G401 (cell line): ENCODE measurements at regions not wholly inside any gene's neighbourhood (a gene's known extent, or its start where the extent isn't known, plus 50 kb on each side); places are given as distances from the start of the nearest gene placed in this dataset.

Experiments used
- DNase-seq: peaks from one replicate; pipeline ENCODE4 v3.0.0-alpha.2; 2015; ENCODE audit warnings: low spot score
- in situ Hi-C: cut with HindIII; loops from 2 replicates; pipeline ENCODE4 v1.10.0; 2016; ENCODE audit warnings: low sequenced_read_pairs, mixed read lengths

DNA sequence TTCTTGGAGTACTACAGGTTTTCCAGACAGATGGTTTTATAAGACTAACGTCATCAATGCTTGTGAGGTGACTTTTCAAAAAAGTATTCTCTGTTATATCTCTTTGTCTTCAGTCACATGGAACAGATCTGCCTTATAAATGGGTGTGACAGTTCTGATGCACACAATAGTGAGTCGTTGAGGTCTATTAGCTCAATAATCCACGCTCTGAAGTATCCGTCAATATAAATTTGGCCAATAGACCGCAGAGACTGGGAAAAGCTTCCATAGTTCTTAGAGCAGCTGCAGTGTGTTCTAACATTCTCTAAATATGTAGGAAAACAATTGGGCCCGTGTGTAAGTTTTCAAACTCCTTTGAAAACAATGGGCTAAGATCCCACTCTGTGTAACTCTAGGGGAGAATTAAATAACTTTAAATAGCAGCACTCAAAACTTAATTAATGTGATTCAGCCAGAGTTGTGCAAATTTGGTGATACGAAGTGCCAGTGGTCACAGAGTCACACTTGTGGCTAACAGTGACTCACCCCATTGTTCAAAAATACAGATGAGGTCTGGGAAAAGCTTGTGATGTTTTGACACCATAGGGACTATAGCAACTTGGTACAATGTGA lies 316.0 kb downstream of the LMO4 start:
- DNase-seq = no peak
- in situ Hi-C loops = no loop called here

DNA sequence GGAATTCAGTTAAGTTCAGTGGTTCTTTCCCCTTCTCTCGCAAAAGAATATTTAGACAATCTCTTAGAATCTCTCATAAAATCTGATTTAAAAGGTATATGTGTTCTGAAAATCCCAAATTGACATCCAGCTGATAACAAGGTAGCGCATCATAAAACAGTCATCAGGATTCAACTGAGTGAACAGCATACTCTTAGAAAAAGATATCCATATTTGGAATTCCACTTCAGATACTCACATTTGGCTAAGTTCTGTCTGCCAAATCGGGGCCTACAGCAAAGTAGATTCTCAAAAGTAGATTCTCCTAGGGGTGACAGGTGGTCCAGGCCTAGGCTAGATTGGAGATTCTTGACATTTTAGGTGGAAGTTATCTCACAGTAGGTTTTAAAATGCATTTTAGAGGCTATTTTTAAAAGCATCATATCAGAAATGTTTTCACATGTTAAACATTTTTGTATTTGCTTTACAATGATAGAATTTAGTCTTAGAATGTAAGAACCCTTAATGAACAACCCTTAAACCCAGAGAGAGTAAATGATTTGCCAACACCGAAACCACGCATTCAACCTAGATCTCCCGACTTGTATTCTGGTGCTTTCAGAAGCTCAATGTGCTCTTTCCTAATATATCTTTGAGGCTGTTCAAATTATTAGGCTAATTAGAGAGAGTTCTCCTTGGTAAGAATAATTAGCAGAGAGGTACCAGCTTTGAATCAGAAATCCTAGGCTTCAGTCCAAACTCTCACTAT lies 318.9 kb downstream of the LMO4 start:
- in situ Hi-C loops = no loop called here
- DNase-seq = no peak

DNA sequence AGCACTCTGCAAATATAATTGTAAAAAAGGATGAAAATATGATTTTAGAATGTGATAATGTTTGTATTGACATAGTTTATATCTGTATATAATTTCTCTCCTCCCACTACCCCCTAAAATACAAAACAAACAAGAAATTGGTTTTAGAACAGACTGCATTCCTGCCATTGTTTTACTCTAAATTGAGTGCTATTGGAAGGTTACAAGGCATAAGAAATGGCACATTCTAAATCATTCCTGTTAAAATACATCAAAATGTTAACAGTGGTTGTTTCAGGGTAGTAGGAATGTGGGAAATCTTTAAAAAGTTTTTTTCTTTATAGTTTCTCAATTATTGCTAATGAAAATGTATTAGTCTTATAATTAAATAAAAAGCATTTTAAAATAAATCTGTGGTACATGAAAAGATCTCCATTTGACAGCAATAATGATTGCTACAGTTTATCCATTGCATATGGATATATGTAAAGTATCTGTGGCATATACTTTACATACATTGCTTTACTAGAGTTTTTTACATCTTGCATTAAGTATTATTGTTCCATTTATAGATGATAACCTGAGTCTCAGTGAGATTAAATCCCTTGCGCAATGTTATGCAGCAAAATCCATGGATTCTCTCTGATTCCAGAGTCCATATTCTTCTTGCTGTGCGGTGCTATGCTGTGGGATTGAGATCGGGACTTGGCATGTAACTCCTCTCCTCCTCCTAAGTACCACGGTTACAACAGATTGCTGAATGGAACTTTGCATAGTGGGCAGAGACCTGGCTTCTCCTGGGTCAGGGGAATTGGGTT lies 319.8 kb downstream of the LMO4 start:
- in situ Hi-C loops = no loop called here

DNA sequence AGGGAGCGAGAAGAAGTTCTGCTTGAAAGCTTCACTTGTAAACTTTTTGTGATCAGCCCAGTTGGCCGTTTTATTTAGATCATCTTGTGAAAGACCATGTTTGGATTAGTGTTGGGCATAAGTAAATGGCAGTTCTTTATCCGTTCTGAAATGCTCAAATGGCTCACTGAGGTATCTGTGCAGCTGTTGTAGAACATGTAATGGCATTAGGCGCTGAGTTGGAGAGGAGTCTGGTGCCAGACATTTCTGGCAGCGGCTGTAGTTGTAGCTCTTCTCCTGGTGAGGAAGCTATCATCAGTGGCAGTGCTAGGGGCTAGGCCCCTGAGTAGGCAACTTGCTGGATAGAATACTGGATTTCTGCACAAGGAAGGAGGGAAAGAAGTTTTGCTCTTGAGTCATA lies 321.6 kb downstream of the LMO4 start:
- in situ Hi-C loops = no loop called here
- no peak for DNase-seq

More for the DNA sequence above, 319.8 kb downstream of the LMO4 start:
- DNase-seq = no peak

DNA sequence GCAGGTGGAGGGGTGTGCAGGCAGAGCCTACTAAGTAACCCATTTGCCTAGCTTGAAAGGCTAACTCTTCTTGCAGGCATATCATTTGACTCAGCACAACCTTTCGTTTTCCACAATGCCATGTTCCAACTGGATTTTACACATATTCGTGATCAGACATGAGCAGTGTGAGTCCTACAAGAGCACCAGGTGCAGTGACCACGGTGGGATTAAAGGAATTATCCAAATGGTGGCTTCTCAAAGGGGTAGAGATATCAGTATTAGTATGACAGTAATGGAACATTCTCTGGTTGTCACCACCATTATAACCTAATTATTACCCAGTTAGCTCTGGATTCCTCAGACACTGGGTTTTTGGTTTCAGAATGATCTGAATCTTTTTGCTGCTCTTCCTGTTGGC lies 323.5 kb downstream of the LMO4 start:
- in situ Hi-C loops = no loop called here
- DNase-seq = no peak

DNA sequence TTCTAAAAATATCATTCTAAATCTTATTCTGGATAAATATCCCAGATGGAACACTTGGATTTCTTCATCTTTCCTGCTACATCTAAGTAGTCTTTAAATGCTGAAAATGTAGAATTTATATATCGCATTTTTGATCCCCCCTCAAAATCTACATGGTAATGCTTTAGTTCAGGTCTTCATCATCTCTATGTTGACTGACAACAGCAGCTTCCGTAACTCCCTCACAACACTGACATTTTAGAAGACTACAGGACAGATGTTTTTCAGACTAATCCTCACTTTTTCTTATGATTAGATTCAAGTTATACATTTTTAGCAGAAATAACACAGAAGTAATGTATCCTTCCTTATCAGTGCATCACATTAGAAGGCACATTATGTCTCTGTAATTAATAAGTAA lies 336.5 kb downstream of the LMO4 start:
- in situ Hi-C loops = no loop called here
- no peak for DNase-seq

DNA sequence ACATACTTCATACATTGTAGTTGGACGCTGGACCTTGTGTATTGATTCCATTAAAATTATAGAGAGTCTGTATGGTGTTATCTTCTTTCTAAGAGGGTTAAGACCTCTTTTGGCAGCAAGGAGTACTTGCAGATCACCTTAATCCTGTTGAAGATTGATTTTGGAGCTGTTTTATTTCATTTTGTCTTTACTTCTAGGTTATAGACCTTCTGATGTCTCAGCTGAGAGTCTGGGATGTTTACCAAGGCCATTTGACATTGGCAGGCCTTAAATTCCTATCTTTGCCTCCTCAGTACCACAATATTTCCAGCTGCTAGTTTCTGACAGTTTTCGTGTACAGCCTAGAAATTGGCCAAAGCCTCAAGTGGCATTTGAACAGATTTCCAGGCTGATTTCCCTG lies 338.0 kb downstream of the LMO4 start:
- in situ Hi-C loops = no loop called here
- DNase-seq = no peak

DNA sequence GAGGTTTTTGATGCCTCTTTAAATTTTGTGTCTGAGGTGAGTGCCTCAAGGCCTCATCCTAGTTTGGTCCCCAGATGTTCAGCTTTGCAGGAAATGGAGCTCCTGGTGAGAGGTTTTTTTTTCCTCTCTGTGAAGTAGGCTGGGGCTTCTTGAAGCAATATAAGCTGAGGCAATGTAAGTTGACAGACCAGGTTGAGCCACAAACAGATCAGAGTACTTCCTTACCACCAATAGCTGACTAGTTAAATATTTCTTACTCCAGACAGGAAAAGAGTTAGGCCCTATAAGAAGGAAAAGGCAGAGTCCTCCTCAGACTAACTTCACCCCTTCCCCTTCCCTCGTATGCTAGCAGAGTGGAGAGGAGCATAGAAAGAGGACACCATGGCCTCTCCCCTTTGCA lies 341.0 kb downstream of the LMO4 start:
- in situ Hi-C loops = no loop called here
- DNase-seq = no peak

DNA sequence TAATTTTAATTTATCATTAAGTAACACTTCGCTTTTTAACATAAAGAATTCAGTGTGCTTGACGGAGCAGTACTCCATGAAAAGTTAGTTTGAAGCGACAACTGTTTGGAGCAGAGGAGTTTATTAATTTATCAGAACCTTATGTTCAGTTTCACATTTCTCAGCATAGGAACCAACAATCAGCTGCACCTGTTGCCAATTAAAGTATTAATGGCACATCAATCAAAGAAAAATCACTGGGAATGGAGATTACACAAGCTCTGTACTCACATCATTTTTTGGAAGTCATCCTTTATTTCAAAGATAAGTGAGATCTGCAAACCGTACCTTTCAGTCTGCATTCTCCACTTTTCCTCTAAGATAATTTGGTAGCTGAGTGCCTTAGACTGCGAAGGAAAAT lies 344.6 kb downstream of the LMO4 start:
- in situ Hi-C loops = no loop called here

DNA sequence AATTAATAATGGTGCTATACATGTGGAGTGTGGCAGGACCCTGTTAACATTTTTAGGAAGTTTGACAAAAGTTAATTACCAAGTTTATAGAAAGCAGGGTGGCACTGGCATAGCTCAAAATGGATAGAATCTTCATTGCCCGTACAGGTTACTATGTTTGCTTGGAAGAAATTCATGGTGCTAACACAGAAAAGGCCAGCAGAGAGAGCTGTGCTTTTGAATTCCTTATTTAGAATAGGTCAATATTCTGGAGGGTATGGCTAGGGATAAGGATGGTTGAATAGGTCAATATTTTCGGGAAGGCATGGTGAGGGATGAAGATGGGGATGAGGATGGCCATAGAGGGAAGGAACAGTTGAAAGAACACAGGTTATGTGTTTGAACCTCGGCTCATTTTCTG lies 345.1 kb downstream of the LMO4 start:
- DNase-seq = no peak
- in situ Hi-C loops = no loop called here

More for the DNA sequence above, 344.6 kb downstream of the LMO4 start:
- no peak for DNase-seq

DNA sequence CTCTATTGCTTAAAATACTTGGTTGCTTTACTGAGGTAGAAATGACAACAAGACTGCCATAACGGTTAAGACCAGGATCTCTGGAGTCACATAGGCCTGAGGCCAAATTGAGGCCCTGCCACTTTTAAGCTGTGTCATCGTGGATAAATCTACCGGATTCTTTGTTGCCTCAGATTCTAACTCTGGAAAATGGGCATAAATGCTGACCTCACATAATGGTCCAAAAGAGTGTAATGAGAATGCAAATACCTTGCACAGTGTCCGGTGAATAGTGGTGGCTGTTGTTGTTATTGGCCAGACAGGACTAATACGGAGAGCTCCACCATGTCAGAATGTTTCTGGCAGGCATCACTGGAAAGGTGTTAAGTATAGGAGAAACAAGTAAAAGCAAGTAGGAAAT lies 346.1 kb downstream of the LMO4 start:
- DNase-seq = no peak

DNA sequence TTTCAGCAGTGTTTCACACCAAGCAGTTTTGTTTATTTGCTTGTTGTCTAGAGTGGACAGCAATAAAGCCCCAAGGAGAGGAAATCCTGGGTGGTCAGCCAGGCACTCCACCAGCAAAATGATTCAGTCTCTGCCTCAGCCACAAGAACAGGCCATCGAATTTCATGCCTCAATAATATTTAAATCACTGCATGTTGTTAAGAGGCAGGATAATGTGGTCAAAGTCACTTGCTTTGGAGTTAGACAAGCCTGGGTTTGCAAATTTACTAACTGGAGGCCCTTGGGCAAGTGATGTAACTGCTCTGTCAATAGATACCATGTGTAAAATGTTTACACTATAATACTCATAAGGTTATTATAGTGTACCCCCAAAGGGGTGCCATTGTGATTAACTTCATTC lies 349.6 kb downstream of the LMO4 start:
- in situ Hi-C loops = no loop called here

More for the DNA sequence above, 346.1 kb downstream of the LMO4 start:
- in situ Hi-C loops = no loop called here

DNA sequence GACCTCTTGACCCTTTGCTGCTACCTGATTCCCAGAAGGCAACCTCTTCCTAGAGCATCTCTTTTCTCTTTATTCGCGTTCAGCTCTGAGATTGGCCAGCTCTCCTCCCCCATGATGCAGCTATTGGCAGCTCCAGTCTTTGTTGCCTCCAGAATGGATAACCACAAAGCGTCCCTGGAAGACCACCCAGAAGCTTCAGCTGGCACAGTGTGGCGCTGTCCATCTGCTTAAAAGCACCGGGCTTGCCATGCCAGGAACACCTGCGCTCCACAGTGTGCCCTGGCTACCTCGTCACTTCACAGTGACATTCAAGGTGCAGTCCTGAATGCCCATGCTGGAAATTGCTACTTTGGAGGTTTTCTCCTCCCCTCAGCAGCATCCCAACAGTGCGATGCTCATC lies 353.9 kb downstream of the LMO4 start:
- in situ Hi-C loops = no loop called here
- no peak for DNase-seq

More for the DNA sequence above, 349.6 kb downstream of the LMO4 start:
- no peak for DNase-seq

DNA sequence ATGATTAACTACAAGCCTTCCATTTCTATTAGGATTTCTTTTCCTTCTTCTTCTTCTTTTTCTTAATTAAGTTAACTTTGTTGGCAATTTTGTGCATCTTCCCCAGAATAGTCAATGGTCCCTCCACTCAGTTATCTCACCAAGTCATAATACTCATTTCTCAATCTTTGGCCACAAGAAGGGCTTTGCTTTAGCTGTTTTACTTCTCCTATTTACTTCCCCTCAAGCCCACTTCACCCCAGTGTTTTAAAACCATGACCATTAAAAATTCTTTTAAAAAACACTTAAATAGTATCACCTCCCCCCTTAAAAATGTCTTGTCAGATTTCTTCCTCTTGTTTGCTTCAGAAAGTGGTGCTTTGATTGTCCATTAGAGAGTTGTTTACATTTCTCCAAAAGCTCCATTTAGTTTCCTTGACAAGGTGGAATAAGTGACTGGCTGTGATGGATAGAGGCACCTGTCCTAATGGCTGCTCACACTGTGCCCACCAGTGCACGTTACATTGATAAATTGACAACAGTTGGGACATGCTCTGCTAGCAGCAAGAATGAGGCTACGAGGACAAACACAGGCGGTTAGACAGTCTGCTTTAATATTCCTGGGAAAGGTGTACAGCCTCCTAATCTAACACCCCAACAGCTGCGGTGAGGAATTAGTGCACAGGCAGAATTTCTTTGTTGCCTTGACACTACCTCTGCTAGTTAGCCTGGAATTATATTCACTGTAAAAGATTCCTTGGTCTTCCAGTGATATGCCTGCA lies 354.7 kb downstream of the LMO4 start:
- no peak for DNase-seq
- in situ Hi-C loops = no loop called here

DNA sequence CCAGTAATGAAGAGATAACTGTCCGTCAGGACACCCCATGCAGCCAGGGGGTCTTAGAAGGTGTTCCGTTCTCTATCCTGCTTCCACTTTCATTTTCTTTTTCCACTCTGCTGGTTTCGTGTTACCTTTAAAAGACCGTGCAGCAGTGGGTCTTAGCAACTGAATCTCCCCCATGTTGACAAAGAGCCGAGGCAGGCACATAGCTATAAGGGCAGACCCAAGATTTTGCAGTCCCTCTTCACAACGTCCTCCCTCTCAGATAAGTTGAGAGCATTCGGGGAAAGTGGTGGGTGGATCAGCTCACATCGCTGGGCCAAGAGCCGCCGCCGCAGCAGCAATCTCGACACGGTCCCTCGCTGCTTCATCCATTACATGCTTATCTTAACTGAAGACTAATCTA lies 355.5 kb downstream of the LMO4 start:
- in situ Hi-C loops = no loop called here
- no peak for DNase-seq

DNA sequence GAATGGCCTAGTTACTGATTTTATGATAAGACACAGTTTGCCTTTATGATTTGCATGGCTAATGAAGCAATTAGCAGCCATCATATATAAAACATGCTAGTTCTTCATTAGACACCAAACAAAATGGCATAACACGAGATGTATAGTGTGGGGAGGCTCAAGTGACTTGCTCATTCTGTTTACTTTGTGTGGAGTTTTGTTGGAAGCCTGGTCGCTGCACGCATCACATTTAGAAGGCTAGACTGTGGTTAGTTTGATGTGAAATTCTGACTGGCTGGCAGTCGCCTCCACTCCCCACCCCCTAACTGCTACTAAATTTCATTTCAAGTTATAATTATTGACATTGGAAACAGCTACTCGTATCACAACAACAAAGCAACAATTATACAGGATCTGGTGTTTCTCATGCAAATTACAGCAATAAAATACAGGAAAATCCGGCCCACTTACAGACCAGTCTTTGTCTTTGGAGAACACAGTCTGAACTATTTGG lies 356.1 kb downstream of the LMO4 start:
- in situ Hi-C loops = no loop called here
- DNase-seq = no peak

DNA sequence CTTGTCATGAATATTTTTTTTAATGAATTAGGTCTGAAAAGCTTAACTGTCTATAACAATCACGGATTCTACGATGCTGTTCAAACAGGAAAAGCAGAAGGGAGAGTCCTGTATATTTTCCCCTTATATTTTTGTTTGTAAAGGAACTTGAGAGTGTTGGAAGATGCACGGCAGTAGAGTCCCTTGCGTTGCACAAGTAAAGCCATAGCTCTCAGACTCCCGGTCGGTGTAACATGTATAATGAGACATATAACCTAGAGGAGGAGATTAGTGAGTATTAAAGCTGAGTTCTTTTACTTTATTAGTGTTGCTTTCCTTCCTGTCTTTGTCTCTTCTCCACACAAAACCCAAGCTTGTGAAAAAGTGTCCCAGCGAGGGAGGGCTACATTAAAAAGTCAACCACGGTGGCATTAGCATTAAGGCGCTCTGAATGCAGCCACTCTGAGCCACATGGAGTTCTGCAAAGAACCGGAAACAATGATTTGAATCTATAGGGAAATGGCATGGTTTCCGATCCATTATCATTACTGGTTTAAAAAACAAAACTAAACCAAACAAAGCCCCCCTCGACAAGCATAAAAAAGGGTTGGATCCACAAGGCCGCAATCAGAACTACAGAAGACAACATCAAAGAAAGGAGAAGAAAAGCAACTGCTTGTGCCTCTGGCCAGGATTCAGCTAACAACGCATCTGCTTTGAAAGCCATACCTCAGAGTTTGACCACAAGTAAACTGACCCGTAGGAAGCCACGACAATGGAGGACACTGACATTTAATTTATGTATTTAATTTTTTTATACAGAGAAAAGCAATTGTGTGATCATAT lies 356.8 kb downstream of the LMO4 start:
- in situ Hi-C loops = no loop called here
- DNase-seq = no peak

DNA sequence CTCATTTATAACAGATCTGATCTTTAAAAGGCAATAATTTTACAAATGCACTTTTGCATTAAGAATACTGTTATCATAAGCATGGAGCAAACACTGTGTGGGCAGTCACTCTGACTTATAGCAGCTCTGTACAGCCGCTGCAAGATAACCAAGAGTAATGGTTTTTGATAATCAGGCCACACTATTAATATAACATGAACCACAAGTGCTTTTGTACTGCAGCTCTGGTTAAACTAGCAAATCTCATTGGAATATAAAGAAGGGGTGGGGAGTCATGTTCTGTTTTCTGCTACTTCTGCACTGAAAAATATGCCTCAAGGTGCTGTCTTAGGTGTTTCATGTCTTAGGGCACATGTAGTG lies 357.4 kb downstream of the LMO4 start:
- in situ Hi-C loops = no loop called here
- DNase-seq = no peak

DNA sequence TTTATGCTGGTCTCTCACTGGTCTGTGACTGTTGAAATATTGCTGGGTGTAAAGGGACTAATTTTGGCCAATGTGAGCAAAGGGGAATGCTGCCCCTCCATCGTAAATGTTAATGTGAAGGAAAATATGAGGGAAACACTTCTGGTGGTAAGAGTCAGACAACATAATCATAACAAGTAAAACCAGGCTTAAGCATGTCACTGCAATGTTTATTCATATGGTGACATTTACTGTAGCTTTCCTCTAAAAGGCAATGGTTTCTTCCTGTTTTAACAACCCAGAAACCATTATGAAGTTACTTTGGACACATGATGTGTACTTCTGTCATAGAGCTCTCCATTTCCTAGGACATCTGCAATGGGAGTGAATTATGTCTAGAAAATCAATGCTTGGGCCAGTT lies 358.0 kb downstream of the LMO4 start:
- in situ Hi-C loops = no loop called here
- no peak for DNase-seq
